C4-2B (cell line): ENCODE measurements at regions not wholly inside any gene's neighbourhood (a gene's known extent, or its start where the extent isn't known, plus 50 kb on each side); places are given as distances from the start of the nearest gene placed in this dataset.
"Not testable (repeated sequence)": the region's sequence is repeated elsewhere in the genome, so short reads cannot be mapped to it uniquely, and the experiment has no call there.

Experiments
- H3K27ac ChIP-seq: fragments of 450-650 bp; 2 replicates; pipeline ENCODE4 v1.5.1; 2017
- ZFX ChIP-seq: fragments of 450-650 bp; IDR thresholded peaks from 2 replicates; pipeline ENCODE4 v1.6.1; 2017
- TF ChIP-seq, protein P1 (sequence below): fragments of 450-650 bp; conservative IDR thresholded peaks from 2 replicates; pipeline ENCODE4 v1.5.1; 2017; ENCODE audit warnings: mild to moderate bottlenecking

DNA sequence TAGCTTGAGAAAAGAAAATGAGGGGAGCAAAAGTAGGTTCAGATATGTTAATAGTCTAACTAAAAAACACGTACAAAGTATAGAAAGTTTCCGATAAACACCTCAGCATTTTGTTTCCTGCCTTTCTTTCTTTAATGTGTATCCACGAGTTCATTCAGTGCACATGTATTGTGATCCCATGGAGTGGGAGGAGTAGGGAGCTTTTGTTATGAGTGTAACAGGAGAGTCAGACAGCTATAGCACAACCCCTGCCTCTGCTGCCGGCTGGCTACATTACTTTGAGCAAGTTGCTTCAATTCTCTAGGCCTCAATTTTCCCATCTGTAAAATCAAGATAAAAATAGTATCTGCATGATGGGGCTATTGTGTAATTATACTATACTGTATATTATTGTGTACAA, 249.2 kb upstream of the FIGN start:
- no peak for TF ChIP-seq ZFX
- TF ChIP-seq, protein P1, sequence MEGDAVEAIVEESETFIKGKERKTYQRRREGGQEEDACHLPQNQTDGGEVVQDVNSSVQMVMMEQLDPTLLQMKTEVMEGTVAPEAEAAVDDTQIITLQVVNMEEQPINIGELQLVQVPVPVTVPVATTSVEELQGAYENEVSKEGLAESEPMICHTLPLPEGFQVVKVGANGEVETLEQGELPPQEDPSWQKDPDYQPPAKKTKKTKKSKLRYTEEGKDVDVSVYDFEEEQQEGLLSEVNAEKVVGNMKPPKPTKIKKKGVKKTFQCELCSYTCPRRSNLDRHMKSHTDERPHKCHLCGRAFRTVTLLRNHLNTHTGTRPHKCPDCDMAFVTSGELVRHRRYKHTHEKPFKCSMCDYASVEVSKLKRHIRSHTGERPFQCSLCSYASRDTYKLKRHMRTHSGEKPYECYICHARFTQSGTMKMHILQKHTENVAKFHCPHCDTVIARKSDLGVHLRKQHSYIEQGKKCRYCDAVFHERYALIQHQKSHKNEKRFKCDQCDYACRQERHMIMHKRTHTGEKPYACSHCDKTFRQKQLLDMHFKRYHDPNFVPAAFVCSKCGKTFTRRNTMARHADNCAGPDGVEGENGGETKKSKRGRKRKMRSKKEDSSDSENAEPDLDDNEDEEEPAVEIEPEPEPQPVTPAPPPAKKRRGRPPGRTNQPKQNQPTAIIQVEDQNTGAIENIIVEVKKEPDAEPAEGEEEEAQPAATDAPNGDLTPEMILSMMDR: no peak
- H3K27ac ChIP-seq: no peak overlapping the region

GRCh38 chr2:163983911-163984310, 248.1 kb upstream of the FIGN start:
- TF ChIP-seq ZFX: no peak
- TF ChIP-seq, protein P1: no peak

DNA sequence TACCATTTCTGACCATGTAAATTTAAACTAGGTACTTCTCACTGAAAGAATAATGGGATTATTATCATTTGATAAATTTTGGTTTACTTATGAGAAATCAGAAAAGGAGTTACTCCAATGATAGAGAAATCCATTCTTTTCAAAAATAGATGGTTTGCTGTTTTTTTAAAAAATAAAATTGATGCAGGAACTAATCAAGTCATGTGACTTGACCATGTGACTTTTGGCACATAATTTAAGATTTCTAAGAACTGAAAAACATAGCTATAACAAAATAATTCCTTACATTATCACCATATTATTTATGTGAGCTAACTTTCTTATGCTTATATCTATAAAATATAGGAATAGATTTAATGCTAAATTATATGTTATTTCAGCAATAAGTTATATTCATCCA, 247.1 kb upstream of the FIGN start:
- TF ChIP-seq, protein P1: no peak
- TF ChIP-seq ZFX: no peak
- no peak overlapping the region for H3K27ac ChIP-seq

More at GRCh38 chr2:163983911-163984310, 248.1 kb upstream of the FIGN start:
- H3K27ac ChIP-seq: no peak overlapping the region

GRCh38 chr2:163974766-163975165, 239.0 kb upstream of the FIGN start:
- no peak overlapping the region for H3K27ac ChIP-seq
- TF ChIP-seq, protein P1: no peak
- no peak for TF ChIP-seq ZFX

- H3K27ac ChIP-seq: no peak overlapping the region
- TF ChIP-seq, protein P1: no peak
- no peak for TF ChIP-seq ZFX
Measured at GRCh38 chr2:163970058-163970813, 234.4 kb upstream of the FIGN start.

GRCh38 chr2:163964278-163964677, 228.5 kb upstream of the FIGN start:
- not testable (repeated sequence) for H3K27ac ChIP-seq

GRCh38 chr2:163953390-163953907, 217.6 kb upstream of the FIGN start:
- TF ChIP-seq ZFX: no peak
- TF ChIP-seq, protein P1: no peak
- H3K27ac ChIP-seq: no peak overlapping the region

- TF ChIP-seq ZFX: no peak
- TF ChIP-seq, protein P1: no peak
- no peak overlapping the region for H3K27ac ChIP-seq
Measured at GRCh38 chr2:163951312-163951711, 215.5 kb upstream of the FIGN start.
